Right ventricle myocardium superior (tissue), 1 donor: ENCODE measurements at regions not wholly inside any gene's neighbourhood (a gene's known extent, or its start where the extent isn't known, plus 50 kb on each side); places are given as distances from the start of the nearest gene placed in this dataset.

Experiments
- ATAC-seq: fragments of 200-7000 bp; cut with Tn5 transposase; one replicate; pipeline ENCODE4 v1.9.1; 2020; ENCODE audit warnings: mild to moderate bottlenecking; ENCODE audit not compliant: poor library complexity
- DNase-seq: peaks from one replicate; pipeline ENCODE4 v3.0.0-alpha.2; 2020
- intact Hi-C: fragments of 100-400 bp; cut with DNase I; formaldehyde crosslinking; loops from one replicate; pipeline ENCODE4 v1.11.2; 2022
- donor health status: DM: no; HTN: yes; CAD: no; lungs with severe emphysema.

- DNase-seq (no peak), ATAC-seq (no peak)
- intact Hi-C loops: no loop called here
Observed at GRCh38 chr7:26046878-26047277, 105.1 kb upstream of the NFE2L3 start.

GRCh38 chr7:26048663-26049062, 103.3 kb upstream of the NFE2L3 start:
- DNase-seq: no peak
- intact Hi-C loops: no loop called here
- no peak for ATAC-seq

GRCh38 chr7:26049081-26049480, 102.9 kb upstream of the NFE2L3 start:
- DNase-seq (no peak), ATAC-seq (no peak)
- intact Hi-C loops: no loop called here

- ATAC-seq (no peak), DNase-seq (no peak)
- intact Hi-C loops: no loop called here
Observed at GRCh38 chr7:26051021-26051420, 101.0 kb upstream of the NFE2L3 start.

GRCh38 chr7:26052706-26053105, 99.3 kb upstream of the NFE2L3 start:
- intact Hi-C loops: no loop called here
- no peak for ATAC-seq
- no peak for DNase-seq

- no peak for DNase-seq
- intact Hi-C loops: no loop called here
- ATAC-seq: no peak
Observed at GRCh38 chr7:26054386-26054785, 97.6 kb upstream of the NFE2L3 start.

GRCh38 chr7:26055241-26055640, 96.8 kb upstream of the NFE2L3 start:
- no peak for ATAC-seq
- intact Hi-C loops: no loop called here
- DNase-seq: no peak

- intact Hi-C loops: loop anchor here (2.0 kb wide), 1 partner anchor 166 kb away; no protein-coding TSS in a partner anchor
Observed at GRCh38 chr7:26060733-26061677, 91.0 kb upstream of the NFE2L3 start.

GRCh38 chr7:26061678-26062603, 90.1 kb upstream of the NFE2L3 start:
- ATAC-seq (peak; percentile 82), DNase-seq (peak; percentile 66)
- intact Hi-C loops: loop anchor here (2.0 kb wide), 1 partner anchor 167 kb away; no protein-coding TSS in a partner anchor

More at GRCh38 chr7:26060733-26061677, 91.0 kb upstream of the NFE2L3 start:
- ATAC-seq (no peak), DNase-seq (no peak)

GRCh38 chr7:26065652-26066051, 86.3 kb upstream of the NFE2L3 start:
- intact Hi-C loops: no loop called here
- ATAC-seq (no peak), DNase-seq (no peak)

- intact Hi-C loops: no loop called here
- ATAC-seq: no peak
Observed at GRCh38 chr7:26066736-26067135, 85.3 kb upstream of the NFE2L3 start.

GRCh38 chr7:26070290-26070689, 81.7 kb upstream of the NFE2L3 start:
- DNase-seq (no peak), ATAC-seq (no peak)
- intact Hi-C loops: no loop called here

More at GRCh38 chr7:26066736-26067135, 85.3 kb upstream of the NFE2L3 start:
- no peak for DNase-seq

- ATAC-seq: no peak
- no peak for DNase-seq
- intact Hi-C loops: no loop called here
Observed at GRCh38 chr7:26071622-26072456, 80.2 kb upstream of the NFE2L3 start.

- ATAC-seq: no peak
- intact Hi-C loops: no loop called here
Observed at GRCh38 chr7:26073041-26073440, 79.0 kb upstream of the NFE2L3 start.

GRCh38 chr7:26074919-26075318, 77.1 kb upstream of the NFE2L3 start:
- no peak for DNase-seq
- no peak for ATAC-seq
- intact Hi-C loops: no loop called here

More at GRCh38 chr7:26073041-26073440, 79.0 kb upstream of the NFE2L3 start:
- DNase-seq: no peak

- intact Hi-C loops: no loop called here
- DNase-seq (no peak), ATAC-seq (no peak)
Observed at GRCh38 chr7:26076691-26077090, 75.3 kb upstream of the NFE2L3 start.

- intact Hi-C loops: no loop called here
- ATAC-seq (peak; percentile 75), DNase-seq (peak; percentile 77)
Observed at GRCh38 chr7:26078437-26079336, 73.3 kb upstream of the NFE2L3 start.
